Stimulated activated CD8-positive, alpha-beta memory T cell treated with anti-CD3 and anti-CD28 coated beads, Interleukin-12 subunit alpha, Interleukin-12 subunit beta, amount 100 ng/mL, for 1 hour (primary cell): ENCODE measurements at regions not wholly inside any gene's neighbourhood (a gene's known extent, or its start where the extent isn't known, plus 50 kb on each side); places are given as distances from the start of the nearest gene placed in this dataset.
"Not testable (repeated sequence)": the region's sequence is repeated elsewhere in the genome, so short reads cannot be mapped to it uniquely, and the experiment has no call there.

Source experiments
- DNase-seq: peaks from one replicate; pipeline ENCODE4 v3.0.0-alpha.2; 2020; ENCODE audit warnings: low read depth

GRCh38 chr20:26216025-26216424 is 519.4 kb upstream of the ZNF337 start:
- no peak for DNase-seq

DNA sequence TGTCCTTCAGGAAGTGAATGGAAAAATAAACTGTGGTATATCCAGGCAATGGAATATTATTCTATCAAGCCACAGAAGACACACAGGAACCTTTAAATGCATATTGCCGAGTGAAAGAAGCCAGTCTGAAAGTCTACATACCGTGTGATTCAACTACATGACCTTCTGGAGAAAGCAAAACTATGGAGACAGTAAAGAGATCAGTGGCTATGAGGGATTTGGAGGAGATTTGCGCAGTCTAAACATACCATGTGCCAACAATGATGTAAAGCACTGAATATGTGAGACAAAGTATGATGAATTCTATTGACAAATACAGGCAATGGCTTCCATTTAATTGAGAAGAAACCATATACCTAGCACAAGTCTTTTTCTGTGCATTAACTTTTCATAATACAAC is 518.3 kb upstream of the ZNF337 start:
- no peak for DNase-seq

- no peak for DNase-seq
Measured at GRCh38 chr20:26209171-26209941, 512.7 kb upstream of the ZNF337 start.

GRCh38 chr20:26208296-26209091 is 511.8 kb upstream of the ZNF337 start:
- no peak for DNase-seq

DNA sequence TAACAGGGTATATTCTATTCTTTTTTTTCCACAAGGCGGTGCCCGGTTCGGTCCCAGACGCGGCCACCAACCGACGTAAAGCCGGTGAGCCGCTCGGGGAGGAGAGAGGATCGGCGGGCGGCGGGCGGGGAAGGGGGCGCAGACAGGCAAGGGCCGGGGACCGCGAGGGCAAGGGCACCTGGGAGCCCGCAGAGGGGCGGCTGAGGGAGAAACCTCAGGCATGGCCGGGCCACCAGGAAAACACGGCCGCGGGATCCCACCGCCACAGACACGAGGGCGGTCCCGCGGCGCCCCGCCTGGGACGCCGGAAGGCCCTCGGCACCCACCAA is 511.3 kb upstream of the ZNF337 start:
- not testable (repeated sequence) for DNase-seq

- DNase-seq: no peak
Measured at GRCh38 chr20:26207237-26207966, 510.7 kb upstream of the ZNF337 start.

GRCh38 chr20:26205350-26205749 is 508.7 kb upstream of the ZNF337 start:
- DNase-seq: no peak

DNA sequence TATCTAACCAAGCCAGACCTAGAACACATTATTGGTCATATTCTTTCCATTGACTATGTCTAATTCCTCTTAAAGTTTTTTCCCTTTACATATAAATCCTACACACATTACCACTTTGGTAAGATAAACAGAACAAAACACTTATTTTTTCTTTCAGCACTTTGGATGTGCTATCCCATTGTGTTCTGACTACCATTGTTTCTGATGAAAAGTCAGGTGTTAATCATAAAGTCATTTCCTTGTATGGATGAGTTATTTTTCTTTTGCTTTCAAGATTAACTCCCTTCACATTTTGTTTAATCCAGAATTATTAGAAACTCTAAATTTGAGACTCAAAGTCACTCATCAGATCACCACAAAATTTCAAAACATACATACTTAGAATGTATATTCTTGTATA is 504.4 kb upstream of the ZNF337 start:
- DNase-seq: not testable (repeated sequence)

GRCh38 chr20:26187329-26187728 is 490.7 kb upstream of the ZNF337 start:
- DNase-seq: not testable (repeated sequence)

- DNase-seq: not testable (repeated sequence)
Measured at GRCh38 chr20:26183720-26184119, 487.1 kb upstream of the ZNF337 start.

DNA sequence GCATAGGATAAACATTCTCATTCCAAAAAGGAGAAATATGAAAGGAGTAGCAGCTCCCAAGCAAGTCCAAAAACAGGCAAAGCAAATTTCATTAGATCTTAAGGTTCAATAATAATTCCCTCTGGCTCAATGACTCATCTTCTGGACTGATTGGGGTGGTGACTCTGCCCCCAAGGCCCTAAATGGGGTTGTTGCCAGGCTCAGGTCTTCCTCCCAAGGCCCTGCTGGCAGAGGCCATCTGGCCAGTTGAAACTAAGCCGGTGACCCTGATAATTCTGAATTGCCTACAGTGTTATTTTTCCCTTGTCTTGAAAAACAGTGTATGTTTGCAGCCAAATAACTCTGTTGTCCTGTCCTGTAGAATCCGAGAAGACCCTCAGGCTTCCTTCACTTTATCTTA is 484.7 kb upstream of the ZNF337 start:
- DNase-seq: not testable (repeated sequence)

- not testable (repeated sequence) for DNase-seq
Measured at GRCh38 chr20:26171875-26172274, 475.2 kb upstream of the ZNF337 start.

DNA sequence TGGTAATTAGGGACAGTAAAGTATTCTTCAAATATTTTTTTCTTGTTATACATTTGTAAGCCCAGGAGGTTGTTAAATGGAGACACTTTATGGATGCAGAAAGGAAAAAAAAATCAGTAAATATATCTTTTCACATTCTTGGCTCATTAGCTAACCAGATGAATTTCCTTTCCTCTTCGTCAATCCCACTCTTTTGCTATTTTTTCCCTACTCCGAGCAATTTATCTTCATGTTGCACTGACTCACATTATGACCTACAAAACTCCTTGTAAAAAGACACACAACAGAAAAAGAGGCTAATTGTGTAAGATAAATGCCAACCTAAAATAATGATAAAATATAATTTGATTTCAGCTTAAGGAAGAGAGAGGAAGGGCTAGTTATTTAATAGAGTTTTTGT is 472.9 kb upstream of the ZNF337 start:
- DNase-seq: no peak

GRCh38 chr20:26167499-26167898 is 470.8 kb upstream of the ZNF337 start:
- no peak for DNase-seq

DNA sequence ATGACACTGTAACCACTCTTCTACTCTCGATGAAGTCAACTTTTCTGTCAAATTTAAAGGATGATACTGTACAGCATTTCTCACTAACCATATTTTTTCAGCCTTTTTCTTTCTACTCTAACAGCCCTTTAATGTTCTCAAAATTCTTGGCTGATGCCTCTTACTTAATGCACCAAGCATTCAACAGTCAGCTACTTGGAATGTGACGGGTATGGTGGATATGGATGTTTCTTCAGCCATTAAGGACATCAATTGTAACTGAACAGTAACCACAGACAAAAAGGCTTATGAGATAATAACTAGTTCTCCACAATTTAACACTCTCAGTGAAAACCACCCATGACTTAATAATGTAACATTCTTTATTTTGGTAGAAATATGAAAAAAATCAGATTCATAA is 467.2 kb upstream of the ZNF337 start:
- no peak for DNase-seq

GRCh38 chr20:26163151-26163550 is 466.5 kb upstream of the ZNF337 start:
- DNase-seq: not testable (repeated sequence)

GRCh38 chr20:26161741-26162140 is 465.1 kb upstream of the ZNF337 start:
- not testable (repeated sequence) for DNase-seq

GRCh38 chr20:26160916-26161315 is 464.3 kb upstream of the ZNF337 start:
- not testable (repeated sequence) for DNase-seq

DNA sequence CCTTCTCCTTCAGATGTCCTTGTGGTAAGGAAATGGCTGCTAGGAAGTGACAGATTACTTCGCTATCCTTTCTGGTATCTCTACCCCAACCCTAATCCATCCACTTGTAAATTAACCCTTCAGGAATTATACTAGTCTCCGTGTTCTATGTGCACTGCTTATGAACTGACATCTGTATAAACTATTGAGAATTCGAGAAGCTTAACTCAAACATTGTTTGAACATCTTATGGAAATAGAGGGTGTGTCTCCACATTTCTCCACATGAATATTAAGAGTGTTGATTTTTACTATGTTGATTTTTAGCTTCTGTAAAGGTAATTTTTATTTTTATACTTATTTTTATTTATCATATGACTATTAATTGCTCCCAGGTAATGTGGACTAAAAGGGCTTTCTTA is 457.6 kb upstream of the ZNF337 start:
- DNase-seq: no peak

DNA sequence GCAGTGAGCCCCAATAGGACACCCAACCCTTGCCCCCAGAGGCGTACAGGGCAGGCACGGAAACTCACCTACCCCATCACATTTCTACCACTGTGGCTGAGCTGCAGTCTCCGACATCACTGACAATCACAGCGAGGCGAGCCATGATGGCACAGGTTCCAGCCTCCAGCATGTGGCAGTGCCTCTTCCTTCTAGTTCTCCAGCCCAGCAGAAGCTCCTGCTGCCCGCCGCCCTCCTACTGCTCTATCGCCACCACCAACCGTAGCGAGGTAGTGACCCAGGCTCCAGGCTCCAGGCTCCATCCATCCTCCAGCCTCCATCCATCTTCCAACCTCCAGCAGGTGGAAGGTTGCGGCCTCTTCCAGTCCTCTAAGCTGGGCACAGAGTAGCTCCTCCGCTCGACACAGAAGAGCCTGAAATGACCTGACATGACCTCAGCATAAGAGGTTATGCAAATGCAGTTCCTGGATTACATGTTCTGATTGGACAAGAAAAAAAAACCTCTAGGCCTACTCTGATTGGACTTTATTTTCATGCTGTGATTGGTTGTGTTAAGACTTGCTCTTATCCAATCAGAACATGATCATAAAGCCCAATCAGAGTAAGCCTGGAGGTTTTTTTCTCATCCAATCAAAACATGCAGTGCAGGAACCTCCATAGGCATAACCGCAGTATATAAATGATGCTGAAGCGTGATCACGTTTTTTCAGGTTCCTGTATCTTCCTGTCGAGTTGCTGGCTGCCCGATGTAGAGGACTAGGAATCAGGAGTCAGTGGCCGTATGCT is 438.9 kb upstream of the ZNF337 start:
- no peak for DNase-seq

DNA sequence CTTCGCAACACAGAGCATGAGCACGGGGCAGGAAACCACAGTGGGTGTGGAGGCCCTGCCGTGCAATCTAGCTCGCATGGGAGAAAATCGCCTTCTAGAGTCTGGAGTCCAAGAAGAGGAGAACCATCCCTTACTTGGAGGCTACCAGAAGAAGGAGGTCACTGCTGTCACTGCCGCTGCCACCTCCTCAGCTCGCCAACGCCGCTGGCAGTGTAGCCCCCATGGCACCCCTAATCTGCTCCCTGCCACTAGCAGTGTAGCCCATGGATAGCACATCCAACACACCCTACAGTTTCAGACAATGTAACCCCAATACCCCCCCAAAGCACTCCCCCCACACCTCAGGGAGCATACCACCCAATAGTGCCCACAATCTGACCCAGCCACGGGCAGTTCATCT is 438.0 kb upstream of the ZNF337 start:
- no peak for DNase-seq

DNA sequence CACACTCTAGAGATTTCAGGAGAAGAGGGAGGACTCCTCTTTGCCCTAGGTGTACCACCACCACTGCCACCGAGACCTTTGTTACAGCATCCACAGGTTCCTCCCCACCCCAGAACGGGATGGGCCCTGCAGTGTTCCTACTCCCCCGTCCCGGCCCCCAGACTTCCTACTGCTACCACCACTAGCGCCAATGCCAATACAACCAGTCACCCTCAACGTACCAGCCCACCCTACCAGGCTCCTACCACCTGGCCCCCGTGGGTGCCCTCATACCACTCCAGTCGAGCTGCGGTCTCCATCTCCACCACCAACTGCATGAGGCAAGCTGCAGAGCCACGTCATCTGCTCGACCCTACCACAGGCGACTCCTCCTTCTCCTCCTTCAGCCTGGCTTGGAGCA is 437.1 kb upstream of the ZNF337 start:
- DNase-seq: not testable (repeated sequence)
